OCI-LY1 (cell line): ENCODE measurements at regions not wholly inside any gene's neighbourhood (a gene's known extent, or its start where the extent isn't known, plus 50 kb on each side); places are given as distances from the start of the nearest gene placed in this dataset.

Source experiments
- H2AFZ ChIP-seq: fragments of 200-600 bp; sonication (generic), shearing (Covaris generic); 2 replicates; pipeline ENCODE4 v1.6.0; 2014; ENCODE audit warnings: antibody characterized with exemption, mild to moderate bottlenecking, low read length
- H3F3A ChIP-seq: fragments of 200-600 bp; sonication (generic), shearing (Covaris generic); 2 replicates; pipeline ENCODE4 v1.6.0; 2014; ENCODE audit warnings: mild to moderate bottlenecking, antibody characterized with exemption, low read length, moderate library complexity; ENCODE audit not compliant: insufficient read depth
- H3K27ac ChIP-seq: fragments of 200-600 bp; sonication (generic); 2 replicates; pipeline ENCODE4 v1.5.1; 2014; ENCODE audit warnings: low read length, mixed run types, mild to moderate bottlenecking, low read depth; ENCODE audit not compliant: poor library complexity, severe bottlenecking
- H3K27me3 ChIP-seq: fragments of 200-600 bp; sonication (generic); 2 replicates; pipeline ENCODE4 v1.6.0; 2014; ENCODE audit warnings: antibody characterized with exemption, mild to moderate bottlenecking, low read length, moderate library complexity; ENCODE audit not compliant: insufficient read depth
- H3K36me3 ChIP-seq: fragments of 200-600 bp; sonication (generic); 2 replicates; pipeline ENCODE4 v1.6.1; 2014; ENCODE audit warnings: mild to moderate bottlenecking, antibody characterized with exemption, low read length, moderate library complexity, mixed read lengths; ENCODE audit not compliant: insufficient read depth
- H3K4me1 ChIP-seq: fragments of 200-600 bp; sonication (generic); 2 replicates; pipeline ENCODE4 v1.5.1; 2014; ENCODE audit warnings: mild to moderate bottlenecking, low read length, moderate library complexity; ENCODE audit not compliant: insufficient read depth, severe bottlenecking
- H3K4me2 ChIP-seq: fragments of 200-600 bp; sonication (generic), shearing (Covaris generic); 2 replicates; pipeline ENCODE4 v1.6.1; 2014; ENCODE audit warnings: low read length
- H3K4me3 ChIP-seq: fragments of 200-600 bp; sonication (generic); 2 replicates; pipeline ENCODE4 v1.5.1; 2014; ENCODE audit warnings: low read length, low read depth, mild to moderate bottlenecking, mixed read lengths; ENCODE audit not compliant: poor library complexity, severe bottlenecking
- H3K79me2 ChIP-seq: fragments of 200-600 bp; shearing (Covaris generic); 2 replicates; pipeline ENCODE4 v1.6.1; 2016; ENCODE audit warnings: mixed run types, low read length, mixed read lengths; ENCODE audit not compliant: insufficient read depth
- H3K9ac ChIP-seq: fragments of 200-600 bp; sonication (generic), shearing (Covaris generic); 2 replicates; pipeline ENCODE4 v1.6.1; 2014; ENCODE audit warnings: mild to moderate bottlenecking, low read length, mixed read lengths
- H3K9me2 ChIP-seq: fragments of 200-600 bp; sonication (generic), shearing (Covaris generic); 2 replicates; pipeline ENCODE4 v1.6.1; 2014; ENCODE audit warnings: low read depth, mild to moderate bottlenecking, low read length, mixed read lengths
- H3K9me3 ChIP-seq: fragments of 200-600 bp; shearing (Covaris generic); 2 replicates; pipeline ENCODE4 v1.6.1; 2014; ENCODE audit warnings: low read length, mixed read lengths
- H4K20me1 ChIP-seq: fragments of 200-600 bp; sonication (generic), shearing (Covaris generic); 2 replicates; pipeline ENCODE4 v1.6.0; 2016; ENCODE audit warnings: mild to moderate bottlenecking, low read length; ENCODE audit not compliant: insufficient read depth
- CTCF ChIP-seq: fragments of 200-600 bp; sonication (generic), shearing (Covaris generic); IDR thresholded peaks from 2 replicates; pipeline ENCODE4 v1.5.1; 2017; ENCODE audit warnings: mild to moderate bottlenecking, antibody characterized with exemption, low read length, moderate library complexity, mixed read lengths
- EZH2 ChIP-seq: fragments of 200-600 bp; sonication (generic), shearing (Covaris generic); IDR thresholded peaks from 2 replicates; pipeline ENCODE4 v1.8.0; 2017; ENCODE audit warnings: borderline replicate concordance, mixed run types, mild to moderate bottlenecking, antibody characterized with exemption, low read length, moderate library complexity, mixed read lengths

- Histone ChIP-seq H3K79me2 (no peaks in the 10 kb centered on the region), H3K36me3 (no peaks in the 10 kb centered on the region), H3K9ac (no peak overlapping the region), H3K4me3 (no peak overlapping the region), H3K27me3 (no peaks in the 10 kb centered on the region), H3K9me2 (no peaks in the 10 kb centered on the region), H3K4me2 (no peak overlapping the region), H4K20me1 (no peaks in the 10 kb centered on the region), H3K27ac (no peak overlapping the region), H3F3A (no peaks in the 10 kb centered on the region), H2AFZ (no peak overlapping the region), H3K9me3 (no peaks in the 10 kb centered on the region), H3K4me1 (no peaks in the 10 kb centered on the region)
- TF ChIP-seq EZH2 (no peak), CTCF (no peak)
Measured at GRCh38 chr7:47035522-47035921, 546.4 kb downstream of the TNS3 start.

- Histone ChIP-seq H3K4me3 (no peak overlapping the region), H4K20me1 (no peaks in the 10 kb centered on the region), H3K79me2 (no peaks in the 10 kb centered on the region), H3K27ac (no peak overlapping the region), H3K9me2 (no peaks in the 10 kb centered on the region), H3F3A (no peaks in the 10 kb centered on the region), H3K9ac (no peak overlapping the region), H2AFZ (no peak overlapping the region), H3K4me2 (no peak overlapping the region), H3K9me3 (no peaks in the 10 kb centered on the region), H3K27me3 (no peaks in the 10 kb centered on the region), H3K4me1 (no peaks in the 10 kb centered on the region), H3K36me3 (no peaks in the 10 kb centered on the region)
- TF ChIP-seq CTCF = no peak
- no peak for TF ChIP-seq EZH2
Measured at GRCh38 chr7:47034180-47034579, 547.7 kb downstream of the TNS3 start.

GRCh38 chr7:47032536-47032908 is 549.4 kb downstream of the TNS3 start:
- H4K20me1 ChIP-seq = no peaks in the 10 kb centered on the region
- H3F3A ChIP-seq = no peaks in the 10 kb centered on the region
- H3K36me3 ChIP-seq = no peaks in the 10 kb centered on the region
- no peaks in the 10 kb centered on the region for H3K79me2 ChIP-seq
- no peak overlapping the region for H3K9ac ChIP-seq
- H3K4me3 ChIP-seq = no peak overlapping the region
- no peak overlapping the region for H3K27ac ChIP-seq
- no peaks in the 10 kb centered on the region for H3K9me3 ChIP-seq
- H2AFZ ChIP-seq = no peak overlapping the region
- H3K9me2 ChIP-seq = no peaks in the 10 kb centered on the region
- no peaks in the 10 kb centered on the region for H3K27me3 ChIP-seq
- H3K4me1 ChIP-seq = no peaks in the 10 kb centered on the region
- TF ChIP-seq EZH2 (no peak), CTCF (no peak)
- H3K4me2 ChIP-seq = no peak overlapping the region
